Common myeloid progenitor, CD34-positive (primary cell): ENCODE measurements at regions not wholly inside any gene's neighbourhood (a gene's known extent, or its start where the extent isn't known, plus 50 kb on each side); places are given as distances from the start of the nearest gene placed in this dataset.
"Not testable (repeated sequence)": the region's sequence is repeated elsewhere in the genome, so short reads cannot be mapped to it uniquely, and the experiment has no call there.

ENCODE experiments used
- CTCF ChIA-PET: fragments of 350-600 bp; sonication (Branson Sonifier 250); formaldehyde crosslinking; loops from one replicate; lab custom pipeline; 2021; ENCODE audit warnings: antibody characterized with exemption; lab: Charles Lee
- POLR2A ChIA-PET: fragments of 350-600 bp; sonication (Branson Sonifier 250); formaldehyde crosslinking; loops from one replicate; lab custom pipeline; 2021; ENCODE audit warnings: antibody characterized with exemption; lab: Charles Lee
- DNase-seq, 3 donors: peaks; one replicate each; pipeline versions ENCODE4 v3.0.0 to v3.0.0-alpha.2; 2013
- H3K27ac ChIP-seq, 2 experiments: 1 replicate in 1 of 2; 2 replicates in 1 of 2; pipeline ENCODE4 v1.7.0; 2013; ENCODE audit warnings: inconsistent platforms in 2 of 2, low read length in 2 of 2, mild to moderate bottlenecking in 2 of 2, low read depth in 1 of 2, moderate library complexity in 1 of 2; ENCODE audit not compliant: severe bottlenecking in 2 of 2, insufficient read depth in 1 of 2, poor library complexity in 1 of 2
- H3K27me3 ChIP-seq, 5 experiments: replicated peaks in 2 of 5; 1 replicate in 3 of 5; 2 replicates in 2 of 5; pipeline versions ENCODE4 v1.6.1 to v1.7.0; 2013; ENCODE audit warnings: low read length in 4 of 5, mild to moderate bottlenecking in 2 of 5, moderate library complexity in 2 of 5, inconsistent platforms in 1 of 5; ENCODE audit not compliant: insufficient read depth in 5 of 5, control insufficient read depth in 4 of 5
- H3K36me3 ChIP-seq, 4 experiments: 1 replicate in 2 of 4; 2 replicates in 2 of 4; pipeline versions ENCODE4 v1.6.1 to v1.7.0; 2013; ENCODE audit warnings: low read length in 3 of 4, control low read depth in 1 of 4, mild to moderate bottlenecking in 1 of 4; ENCODE audit not compliant: control insufficient read depth in 4 of 4, insufficient read depth in 4 of 4
- H3K4me1 ChIP-seq, 4 experiments: 1 replicate in 3 of 4; 2 replicates in 1 of 4; pipeline versions ENCODE4 v1.6.1 to v1.7.1; 2013; ENCODE audit warnings: low read length in 3 of 4, mild to moderate bottlenecking in 3 of 4, control low read depth in 1 of 4, inconsistent platforms in 1 of 4, moderate library complexity in 1 of 4; ENCODE audit not compliant: control insufficient read depth in 4 of 4, insufficient read depth in 4 of 4; ENCODE audit errors: control extremely low read depth in 1 of 4
- H3K4me3 ChIP-seq, 7 experiments: 1 replicate in 4 of 7; 2 replicates in 3 of 7; pipeline versions ENCODE4 v1.5.1 to v1.7.0; 2013; ENCODE audit warnings: mild to moderate bottlenecking in 7 of 7, low read length in 6 of 7, moderate library complexity in 6 of 7, inconsistent platforms in 2 of 7, low read depth in 2 of 7, control low read depth in 1 of 7; ENCODE audit not compliant: insufficient read depth in 4 of 7, control insufficient read depth in 1 of 7; ENCODE audit errors: extremely low read depth in 1 of 7
- H3K9me3 ChIP-seq, 5 experiments: 1 replicate in 4 of 5; 2 replicates in 1 of 5; pipeline versions ENCODE4 v1.6.1 to v1.7.1; 2013; ENCODE audit warnings: low read length in 4 of 5, mild to moderate bottlenecking in 2 of 5, inconsistent platforms in 1 of 5, low read depth in 1 of 5, moderate library complexity in 1 of 5; ENCODE audit not compliant: control insufficient read depth in 4 of 5, insufficient read depth in 2 of 5; ENCODE audit errors: control extremely low read depth in 1 of 5
- WGBS: methylation state at CpG from one replicate; pipeline ENCODE4 v1.1.5; 2013; ENCODE audit not compliant: insufficient coverage; 5-methylcytosine and 5-hydroxymethylcytosine counted together

DNA sequence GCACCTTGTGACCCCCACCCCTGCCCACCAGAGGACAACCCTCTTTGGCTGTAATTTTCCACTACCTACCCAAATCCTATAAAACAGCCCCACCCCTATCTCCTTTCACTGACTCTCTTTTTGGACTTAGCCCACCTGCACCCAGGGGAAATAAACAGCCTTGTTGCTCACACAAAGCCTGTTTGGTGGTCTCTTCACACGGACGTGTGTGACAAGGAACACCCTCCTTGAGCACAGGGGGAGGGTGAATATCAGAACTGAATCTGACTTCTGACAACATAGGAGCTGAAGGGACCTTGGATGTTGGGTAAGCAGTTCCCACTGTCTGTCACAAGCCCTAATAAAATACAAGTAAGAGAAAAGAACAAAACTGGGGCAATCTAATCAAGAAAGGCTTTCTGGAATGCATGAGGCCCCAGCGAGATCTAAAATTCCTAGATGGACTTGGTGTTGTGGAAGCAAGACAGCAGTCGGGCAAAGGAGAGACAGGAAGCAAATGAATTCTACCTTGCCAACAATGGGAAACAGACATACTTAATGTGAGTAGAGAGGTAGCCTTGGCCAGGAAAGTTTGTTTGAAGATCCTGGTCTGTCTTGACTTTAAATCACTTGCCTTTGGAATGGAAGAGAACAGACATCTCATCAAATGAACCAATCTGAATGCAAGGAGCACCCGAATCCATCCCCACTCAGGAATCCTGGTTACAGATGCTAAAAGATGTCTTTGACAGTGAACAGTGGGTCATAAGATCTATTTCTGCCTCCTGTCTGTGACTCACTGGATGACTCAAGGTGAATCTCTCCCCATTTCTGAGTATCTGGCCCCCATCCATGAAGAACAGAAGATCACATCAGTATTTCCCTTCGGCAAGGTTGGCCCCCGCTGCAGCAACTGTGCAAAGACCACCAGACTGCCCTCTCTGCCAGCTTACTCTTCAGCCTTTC lies 53.3 kb downstream of the OLFML3 start:
- Histone ChIP-seq H3K27ac (no peak overlapping the region), H3K4me1 (no peaks in the 10 kb centered on the region), H3K9me3 (no peaks in the 10 kb centered on the region), H3K27me3 (no peaks in the 10 kb centered on the region), H3K36me3 (no peaks in the 10 kb centered on the region), H3K4me3 (no peak overlapping the region)
- 84% methylated on average over 7 of the region's 7 CpGs for WGBS
- POLR2A ChIA-PET: no interaction called here
- DNase-seq: peak in 1 of 3 donors; percentile 2
- CTCF ChIA-PET: interaction anchor here (0.6 to 1.5 kb wide), 5 partner anchors 9 to 63 kb away, joined by 3 to 4 read pairs (median 4); partner anchors contain the start of gene OLFML3

DNA sequence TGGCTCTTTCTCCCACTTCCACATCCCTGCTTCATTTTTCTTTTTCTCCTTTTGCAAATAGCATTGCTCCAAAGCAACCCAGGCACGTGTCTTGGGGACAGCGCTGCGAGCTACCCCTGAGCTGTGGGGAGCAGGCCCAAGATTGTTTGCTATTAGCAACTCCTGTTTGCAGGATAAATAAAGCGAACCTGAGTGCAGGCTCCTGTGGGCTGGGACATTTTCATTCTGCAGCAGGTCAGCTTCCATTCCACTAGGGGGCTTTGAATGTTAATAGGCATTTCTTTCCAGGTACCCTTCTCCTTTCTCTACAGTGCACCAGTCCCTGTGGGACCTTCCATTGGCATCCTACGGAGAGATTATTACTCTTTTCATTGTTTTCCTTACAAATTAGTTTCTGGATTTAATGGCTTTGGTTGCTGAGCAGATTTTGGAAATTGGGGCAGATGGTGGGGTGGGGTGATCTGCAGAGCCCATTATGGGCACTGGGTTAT lies 54.0 kb downstream of the OLFML3 start:
- ChIA-PET POLR2A (no interaction called here), CTCF (interaction anchor here (0.6 to 1.5 kb wide), 5 partner anchors 9 to 62 kb away, joined by 3 to 4 read pairs (median 4); partner anchors contain the start of gene OLFML3)
- Histone ChIP-seq H3K27ac (no peak overlapping the region), H3K36me3 (no peaks in the 10 kb centered on the region), H3K9me3 (no peaks in the 10 kb centered on the region), H3K4me3 (no peak overlapping the region), H3K27me3 (no peaks in the 10 kb centered on the region), H3K4me1 (no peaks in the 10 kb centered on the region)
- 25% methylated on average over 3 of the region's 5 CpGs for WGBS
- DNase-seq: peak; percentile 30 to 54 (median 43)

DNA sequence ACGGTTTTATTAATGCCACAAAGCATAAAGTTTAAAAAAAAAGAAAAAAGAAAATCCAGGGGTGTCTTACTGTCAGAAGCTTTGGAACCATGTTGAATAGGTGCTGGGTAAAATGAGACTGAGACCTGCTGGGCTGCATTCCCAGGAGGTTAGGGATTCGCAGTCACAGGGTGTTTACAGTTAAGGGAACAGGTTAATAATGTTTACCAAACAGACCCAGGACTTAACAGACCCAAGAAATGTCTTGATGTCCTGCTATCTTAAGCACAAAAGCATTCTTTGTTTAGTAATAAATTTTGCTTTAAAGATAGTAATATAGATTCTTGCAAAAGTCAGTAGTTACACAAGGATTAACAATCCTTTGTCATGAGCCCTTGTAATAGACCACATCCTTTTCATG lies 54.7 kb downstream of the OLFML3 start:
- WGBS: 86% methylated on average over 1 of the region's 2 CpGs
- DNase-seq: no peak
- POLR2A ChIA-PET: no interaction called here
- no peak overlapping the region for H3K27ac ChIP-seq
- no peak overlapping the region for H3K4me3 ChIP-seq
- no peaks in the 10 kb centered on the region for H3K36me3 ChIP-seq
- no peaks in the 10 kb centered on the region for H3K27me3 ChIP-seq
- CTCF ChIA-PET: interaction anchor here (1.3 to 2.3 kb wide), 5 partner anchors 20 to 249 kb away, joined by 3 to 8 read pairs (median 4); partner anchors contain the start of gene OLFML3
- no peaks in the 10 kb centered on the region for H3K4me1 ChIP-seq
- H3K9me3 ChIP-seq: no peaks in the 10 kb centered on the region

DNA sequence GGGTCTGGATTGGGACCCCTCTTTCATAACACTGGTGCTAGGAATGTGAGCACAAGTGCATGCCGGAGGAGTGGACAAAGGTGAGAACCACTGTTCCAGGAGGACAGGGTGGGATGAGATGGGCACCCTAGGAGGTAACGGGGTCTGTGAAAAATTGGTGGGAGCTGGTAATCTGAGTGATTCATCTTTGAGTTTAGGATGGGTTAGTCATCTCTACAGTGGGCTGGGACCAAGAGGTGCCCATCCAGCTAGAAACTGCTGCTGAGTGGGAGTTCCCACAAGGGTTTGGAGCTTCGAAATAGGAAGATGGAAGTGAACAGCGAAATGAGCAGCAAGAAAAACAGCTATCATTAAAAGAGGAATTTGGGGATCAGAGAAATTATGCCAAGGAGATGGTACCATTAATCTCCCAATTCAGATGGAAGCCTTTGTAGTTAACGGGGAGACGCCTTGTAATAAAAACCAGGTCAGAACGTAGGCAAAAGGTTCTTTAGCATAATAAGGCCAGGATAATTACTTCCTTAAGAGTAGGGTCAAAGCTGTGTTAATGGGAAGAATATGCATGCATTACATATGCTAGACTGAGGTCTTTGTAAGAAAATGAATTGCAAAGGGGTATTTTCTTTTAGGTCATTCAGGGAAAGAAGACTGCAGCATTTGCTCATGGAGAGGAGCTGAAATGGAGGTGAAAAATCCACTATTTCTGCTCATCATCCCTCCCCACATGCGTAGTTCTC lies 55.5 kb downstream of the OLFML3 start:
- ChIA-PET POLR2A (no interaction called here), CTCF (interaction anchor here (0.8 to 2.3 kb wide), 5 partner anchors 47 to 312 kb away, joined by 3 to 8 read pairs (median 4); no protein-coding TSS in a partner anchor)
- H3K36me3 ChIP-seq: no peaks in the 10 kb centered on the region
- 93% methylated on average over 6 of the region's 8 CpGs for WGBS
- H3K4me3 ChIP-seq: no peak overlapping the region
- H3K4me1 ChIP-seq: no peaks in the 10 kb centered on the region
- no peak overlapping the region for H3K27ac ChIP-seq
- no peak for DNase-seq
- no peaks in the 10 kb centered on the region for H3K27me3 ChIP-seq
- no peaks in the 10 kb centered on the region for H3K9me3 ChIP-seq

DNA sequence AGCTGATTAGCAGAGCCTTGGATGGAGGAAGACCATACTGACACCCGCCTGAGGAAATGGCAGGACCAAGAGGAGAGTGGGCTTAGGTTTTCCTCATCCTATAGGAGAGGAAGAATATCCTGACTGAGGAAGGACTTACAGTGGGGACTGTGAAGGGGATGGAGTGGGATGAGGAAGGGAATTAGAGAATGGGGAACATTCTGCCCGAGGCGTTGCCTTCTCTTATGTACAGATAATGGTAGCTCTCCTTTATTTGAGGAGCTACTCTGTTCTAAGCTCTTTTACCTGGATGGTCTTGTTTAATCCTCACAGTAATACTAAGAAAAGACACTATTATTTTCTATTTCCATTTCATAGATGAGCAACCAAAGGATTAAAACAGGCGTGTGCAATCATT lies 56.0 kb downstream of the OLFML3 start:
- ChIA-PET CTCF (interaction anchor here (0.8 to 2.3 kb wide), 5 partner anchors 46 to 312 kb away, joined by 3 to 8 read pairs (median 4); no protein-coding TSS in a partner anchor), POLR2A (no interaction called here)
- Histone ChIP-seq H3K27ac (no peak overlapping the region), H3K4me3 (no peak overlapping the region), H3K9me3 (no peaks in the 10 kb centered on the region), H3K27me3 (no peaks in the 10 kb centered on the region), H3K4me1 (no peaks in the 10 kb centered on the region), H3K36me3 (no peaks in the 10 kb centered on the region)
- 100% methylated on average over 1 of the region's 4 CpGs for WGBS
- no peak for DNase-seq

DNA sequence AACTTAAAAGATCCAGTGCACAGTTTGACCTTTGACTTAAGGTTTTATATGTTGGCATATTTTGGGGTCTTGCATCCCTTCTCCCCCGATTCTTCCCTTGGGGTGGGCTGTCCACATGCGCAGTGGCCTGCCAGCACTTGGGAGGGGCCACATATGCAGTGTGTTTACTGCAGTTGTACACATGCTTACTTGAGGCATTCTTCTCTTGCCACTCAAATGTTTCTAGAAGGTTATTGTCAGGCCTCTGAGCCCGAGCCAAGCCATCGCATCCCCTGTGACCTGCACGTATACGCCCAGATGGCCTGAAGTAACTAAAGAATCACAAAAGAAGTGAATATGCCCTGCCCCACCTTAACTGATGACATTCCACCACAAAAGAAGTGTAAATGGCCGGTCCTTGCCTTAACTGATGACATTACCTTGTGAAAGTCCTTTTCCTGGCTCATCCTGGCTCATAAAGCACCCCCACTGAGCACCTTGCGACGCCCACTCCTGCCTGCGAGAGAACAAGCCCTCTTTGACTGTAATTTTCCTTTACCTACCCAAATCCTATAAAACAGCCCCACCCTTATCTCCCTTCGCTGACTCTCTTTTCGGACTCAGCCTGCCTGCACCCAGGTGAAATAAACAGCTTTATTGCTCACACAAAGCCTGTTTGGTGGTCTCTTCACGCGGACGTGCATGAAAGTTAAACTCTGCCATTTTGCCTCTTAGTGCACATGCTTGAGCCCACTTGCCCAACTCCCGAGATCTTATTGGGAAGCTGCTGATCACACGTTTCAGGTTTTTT lies 57.8 kb downstream of the OLFML3 start:
- POLR2A ChIA-PET, H3K36me3 ChIP-seq, H3K4me1 ChIP-seq, H3K4me3 ChIP-seq, H3K27ac ChIP-seq, H3K9me3 ChIP-seq, H3K27me3 ChIP-seq, DNase-seq: not testable (repeated sequence)
- 92% methylated on average over 11 of the region's 17 CpGs for WGBS
- CTCF ChIA-PET: interaction anchor here (1.2 kb wide), 1 partner anchor 15 kb away, joined by 3 read pairs; no protein-coding TSS in a partner anchor
